HG02840 (cell line): ENCODE measurements at regions not wholly inside any gene's neighbourhood (a gene's known extent, or its start where the extent isn't known, plus 50 kb on each side); places are given as distances from the start of the nearest gene placed in this dataset.
"Not testable (repeated sequence)": the region's sequence is repeated elsewhere in the genome, so short reads cannot be mapped to it uniquely, and the experiment has no call there.

Source experiments
- ATAC-seq: cut with Tn5 transposase; IDR thresholded peaks from one replicate; pipeline ENCODE4 v1.9.1; 2021; ENCODE audit warnings: mild to moderate bottlenecking, moderate library complexity, moderate number of reproducible peaks; ENCODE audit not compliant: unreplicated experiment, low FRiP score

GRCh38 chr1:10935724-10936123 is 76.7 kb upstream of the TARDBP start:
- no peak for ATAC-seq

DNA sequence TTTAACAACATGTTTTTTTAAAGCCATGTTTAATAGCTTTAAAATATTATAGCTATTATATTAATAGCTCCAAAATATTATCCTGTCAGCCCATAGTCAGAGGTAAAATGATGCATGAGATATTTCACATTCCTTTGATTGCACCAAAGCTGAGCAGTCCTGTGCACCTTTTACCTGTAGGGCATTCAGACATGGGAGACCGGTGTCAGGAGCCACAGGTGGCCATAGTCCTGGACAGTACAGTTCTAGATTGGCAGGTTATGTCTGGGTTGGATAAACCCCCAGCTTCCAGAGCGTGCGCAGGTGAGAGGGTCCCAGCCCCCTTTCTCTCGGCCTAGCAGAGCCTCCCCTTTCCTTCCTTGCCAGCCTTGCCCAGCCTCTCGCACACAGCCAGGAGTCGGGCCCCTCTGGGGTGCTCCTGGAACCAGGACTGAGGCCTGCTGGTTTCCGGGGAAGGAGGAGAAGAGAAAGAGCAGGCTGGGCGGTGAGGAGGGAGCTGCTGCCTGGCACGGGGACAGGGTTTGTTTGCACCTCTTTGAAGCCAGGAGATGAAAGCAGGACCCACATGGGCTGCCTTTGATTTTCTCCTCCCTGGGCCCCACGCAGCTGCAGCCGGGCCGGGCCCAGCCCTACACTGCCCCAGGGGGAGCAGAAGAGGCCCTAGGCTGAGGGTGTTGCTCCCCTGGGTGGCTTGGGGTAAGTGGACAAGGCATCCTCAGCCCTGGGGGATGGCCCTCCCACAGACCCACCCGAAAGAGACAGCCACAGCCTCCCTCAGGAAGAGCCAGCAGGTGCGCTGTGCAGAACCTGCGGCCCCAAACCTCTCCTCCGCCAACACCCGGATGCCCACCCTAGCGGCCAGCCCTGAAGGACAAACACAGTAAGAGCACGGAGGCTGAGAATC is 75.2 kb upstream of the TARDBP start:
- ATAC-seq = no peak

DNA sequence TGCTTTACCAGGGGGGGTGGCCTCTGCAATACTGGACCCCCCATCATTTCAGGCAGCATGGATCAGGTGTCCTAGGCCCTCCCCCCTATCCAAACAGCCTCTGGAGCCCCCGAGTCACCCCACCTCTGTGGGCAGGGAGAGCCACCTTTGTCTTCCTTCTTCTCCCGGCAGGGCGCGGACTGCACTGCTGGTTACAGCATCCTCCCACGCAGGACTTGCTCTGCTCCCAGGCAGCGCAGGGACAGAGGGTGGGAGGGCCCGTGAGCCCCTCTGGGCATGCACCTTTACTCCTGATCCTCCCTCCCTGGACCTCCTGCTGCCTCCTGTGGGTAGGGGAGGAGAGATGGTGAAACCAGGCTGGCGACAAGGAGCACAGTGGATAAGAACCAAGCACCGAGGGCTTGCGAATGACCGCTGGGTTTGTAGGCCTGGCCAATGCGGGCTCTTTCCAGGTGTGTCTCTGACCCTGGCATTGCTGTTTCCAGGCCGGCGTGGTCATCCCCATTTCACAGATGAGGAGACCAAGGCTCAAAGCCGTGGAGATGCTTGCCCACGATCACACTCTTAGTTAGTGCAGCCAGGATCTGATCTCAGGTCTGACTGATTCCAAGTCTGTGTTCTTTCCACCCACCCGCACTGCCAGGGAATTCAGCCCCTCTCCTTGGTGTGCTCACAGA is 73.6 kb upstream of the TARDBP start:
- no peak for ATAC-seq

GRCh38 chr1:10939654-10940450 is 72.6 kb upstream of the TARDBP start:
- ATAC-seq = peak; percentile 57

GRCh38 chr1:10940451-10940804 is 72.0 kb upstream of the TARDBP start:
- no peak for ATAC-seq

GRCh38 chr1:10940838-10941237 is 71.6 kb upstream of the TARDBP start:
- no peak for ATAC-seq

DNA sequence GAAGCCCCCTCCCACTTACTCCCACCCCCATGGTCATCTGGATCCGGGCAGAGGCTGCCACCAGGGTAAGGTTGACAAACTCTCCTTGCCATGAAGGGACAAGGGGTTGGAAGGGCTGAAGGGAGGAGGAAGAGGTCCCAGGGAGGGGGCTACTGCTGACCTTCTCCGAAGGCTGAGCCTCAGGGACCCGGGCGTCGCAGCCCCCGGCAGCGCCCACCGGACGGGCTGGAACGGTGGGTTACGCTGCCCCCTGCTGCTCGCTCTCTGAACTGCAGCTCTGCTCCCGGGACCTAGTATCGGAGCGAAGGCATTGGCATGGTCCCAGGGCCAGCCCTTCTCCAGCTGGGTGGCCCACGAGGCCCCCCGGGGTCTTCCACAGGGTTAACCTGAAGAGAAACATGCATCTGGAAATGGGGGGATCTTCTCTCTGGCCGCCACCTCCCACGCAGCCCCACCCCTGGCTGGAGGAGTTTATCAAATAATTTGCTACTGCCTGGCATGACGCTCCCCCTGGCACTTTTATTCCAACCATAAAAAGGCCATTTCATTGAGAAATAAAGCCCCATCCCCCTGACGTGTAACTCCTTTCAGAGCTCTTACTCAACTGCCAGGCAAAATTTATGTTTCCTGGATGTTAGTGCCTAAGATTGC is 70.4 kb upstream of the TARDBP start:
- ATAC-seq = no peak

- ATAC-seq = no peak
These were observed 69.9 kb upstream of the TARDBP start for GRCh38 chr1:10942542-10942912.

DNA sequence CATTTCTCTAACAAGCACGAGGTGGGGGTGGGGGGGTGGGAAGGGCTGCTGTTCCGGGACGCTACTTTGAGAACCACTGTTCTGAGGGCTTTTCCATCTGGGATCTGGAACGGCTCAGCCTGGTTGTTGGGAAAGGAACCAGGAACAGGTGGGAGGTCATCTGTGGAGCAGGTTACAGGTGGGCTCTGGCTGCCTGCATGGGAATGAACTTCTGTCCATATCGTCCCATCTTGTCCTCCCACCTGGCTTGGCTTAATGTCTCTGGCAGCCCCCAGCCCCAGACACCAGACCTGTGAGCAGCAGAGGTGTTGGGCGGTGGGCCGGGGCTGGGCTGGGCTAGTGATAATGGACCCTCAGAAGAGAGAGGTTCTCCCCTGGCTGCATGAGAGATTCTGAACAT is 69.4 kb upstream of the TARDBP start:
- ATAC-seq = no peak

- no peak for ATAC-seq
These were observed 68.3 kb upstream of the TARDBP start for GRCh38 chr1:10943991-10944730.

DNA sequence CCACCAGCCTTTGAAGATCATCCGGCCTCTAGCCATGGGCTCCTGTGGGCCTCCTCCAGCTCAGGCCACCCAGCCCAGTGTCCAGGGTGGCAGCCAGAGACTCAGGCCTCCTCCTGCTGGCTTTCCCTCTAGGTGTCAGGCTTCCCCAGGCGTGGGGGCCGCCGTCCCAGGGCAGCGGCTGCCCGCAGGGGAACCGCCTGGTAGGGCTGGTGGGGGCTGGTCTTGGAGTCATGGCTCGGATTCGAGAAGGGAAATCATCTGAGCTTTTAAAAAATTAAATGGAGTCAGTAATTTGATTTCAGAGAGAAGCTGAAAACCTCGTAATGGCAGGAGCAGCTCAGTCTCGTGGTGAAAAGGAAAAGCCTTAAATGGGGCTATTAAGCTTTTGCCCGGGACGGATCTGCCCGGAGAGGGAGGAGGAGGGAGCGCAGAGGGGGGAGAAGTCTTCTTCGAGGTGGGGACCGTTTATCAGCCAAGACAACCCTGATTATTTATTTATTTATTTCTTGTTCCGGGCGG is 66.4 kb upstream of the TARDBP start:
- no peak for ATAC-seq

- no peak for ATAC-seq
These were observed 65.3 kb upstream of the TARDBP start for GRCh38 chr1:10947181-10947580.

GRCh38 chr1:10947691-10948462 is 64.6 kb upstream of the TARDBP start:
- no peak for ATAC-seq

GRCh38 chr1:10948463-10948775 is 64.0 kb upstream of the TARDBP start:
- no peak for ATAC-seq

DNA sequence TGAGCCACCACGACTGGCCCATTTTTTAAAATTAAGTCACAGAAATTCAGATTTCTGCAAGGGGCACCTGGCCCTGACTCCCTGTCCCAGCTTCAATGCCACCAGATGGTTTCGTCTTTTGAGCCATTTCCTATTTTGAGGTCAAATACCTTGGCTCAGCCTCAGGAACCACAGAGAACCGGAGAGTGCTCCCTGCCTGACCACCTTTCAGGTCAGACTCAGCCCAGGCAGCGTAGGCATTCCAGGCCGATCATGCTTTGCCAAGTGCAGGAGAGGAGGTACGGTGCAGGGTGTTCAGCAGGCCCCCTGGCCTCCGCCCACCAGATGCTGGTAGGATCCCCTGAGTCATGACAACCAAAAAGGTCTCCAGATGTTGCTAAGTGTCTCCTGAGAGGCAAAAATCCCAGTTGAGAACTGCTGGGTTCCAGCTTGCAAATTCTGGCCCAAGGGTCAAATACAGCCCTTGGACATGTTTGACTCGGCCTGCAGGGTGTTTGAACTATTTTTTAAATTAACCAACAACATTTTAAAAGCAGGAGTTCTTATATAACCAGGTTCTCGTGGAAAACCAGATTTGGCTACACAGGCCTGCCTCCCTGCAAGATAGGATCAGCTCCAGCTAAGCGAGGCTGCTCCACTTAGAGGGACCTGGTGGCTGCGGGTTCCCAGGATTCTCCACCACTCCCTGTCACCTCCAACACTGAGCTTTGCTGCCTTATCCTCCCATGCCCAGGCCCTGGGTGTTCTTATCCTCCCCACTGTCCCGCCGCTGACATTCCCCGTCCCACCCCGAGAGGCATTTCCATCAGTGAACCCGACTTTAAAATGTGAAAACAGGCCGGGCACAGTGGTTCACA is 61.9 kb upstream of the TARDBP start:
- no peak for ATAC-seq

DNA sequence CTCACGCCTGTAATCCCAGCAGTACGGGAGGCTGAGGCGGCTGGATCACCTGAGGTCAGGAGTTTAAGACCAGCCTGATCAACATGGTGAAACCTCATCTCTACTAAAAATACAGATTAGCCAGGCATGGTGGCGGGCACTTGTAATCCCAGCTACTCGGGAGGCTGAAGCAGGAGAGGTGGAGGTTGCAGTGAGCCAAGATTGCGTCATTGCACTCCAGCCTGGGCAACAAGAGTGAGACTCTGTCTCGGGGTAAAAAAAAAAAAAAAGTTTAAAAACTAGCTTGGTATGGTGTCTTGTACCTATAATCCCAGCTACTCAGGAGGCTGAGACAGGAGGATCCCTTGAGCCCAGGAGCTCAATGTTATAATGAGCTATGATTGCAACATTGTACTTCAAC is 61.2 kb upstream of the TARDBP start:
- ATAC-seq = not testable (repeated sequence)

DNA sequence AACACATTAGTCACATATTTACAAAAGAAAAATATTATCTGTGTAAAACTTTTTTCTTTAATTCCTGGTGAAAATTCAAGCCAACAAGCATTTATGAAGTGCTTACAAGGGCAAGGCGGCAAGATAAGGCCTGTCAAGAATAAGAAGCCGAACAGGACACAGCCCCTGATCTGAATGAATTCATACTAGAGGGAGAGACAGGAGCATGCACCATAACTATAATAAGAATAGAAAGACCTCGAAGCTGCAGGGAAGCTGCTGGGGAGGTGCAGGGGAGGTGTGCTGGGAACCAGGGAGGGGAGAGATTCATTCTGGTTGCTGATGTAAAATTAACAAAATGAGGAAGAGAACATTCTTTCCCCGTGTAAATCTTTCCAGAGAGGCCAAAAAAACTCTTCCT is 60.5 kb upstream of the TARDBP start:
- ATAC-seq = no peak

DNA sequence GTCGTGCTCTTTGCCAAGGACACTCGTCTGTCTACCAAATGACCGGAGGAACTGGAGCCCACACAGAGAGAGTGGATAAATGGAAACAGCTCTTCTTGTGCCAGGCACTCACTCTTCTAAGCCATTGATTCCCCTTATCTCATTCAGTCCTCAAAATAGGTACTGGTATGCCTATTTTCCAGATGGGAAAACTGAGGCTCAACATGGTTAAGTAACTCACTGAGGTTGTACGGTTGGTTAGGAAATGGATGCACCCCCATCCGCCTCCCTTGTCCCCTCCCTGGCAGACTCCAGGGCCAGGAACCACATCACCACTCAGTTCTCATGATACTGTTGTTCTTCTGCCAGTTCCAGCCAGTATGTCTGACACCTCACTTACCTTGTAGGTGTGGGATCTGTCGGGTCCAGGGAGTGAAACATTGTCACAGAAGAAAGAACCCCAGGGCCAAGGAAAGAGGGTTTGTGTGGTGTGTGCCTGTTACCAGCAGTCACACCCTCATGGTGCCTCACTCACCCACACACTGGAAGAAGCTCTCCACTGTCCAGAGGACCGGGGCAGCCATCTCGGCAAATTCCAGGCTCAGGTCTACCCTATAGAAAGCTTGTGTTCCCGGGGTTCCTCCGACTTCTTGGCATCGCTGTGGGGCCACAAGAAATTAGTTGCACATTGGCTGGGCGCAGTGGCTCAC is 58.8 kb upstream of the TARDBP start:
- ATAC-seq = no peak
